ENCODE measurements at regions not wholly inside any gene's neighbourhood (a gene's known extent, or its start where the extent isn't known, plus 50 kb on each side); places are given as distances from the start of the nearest gene placed in this dataset.

DNA sequence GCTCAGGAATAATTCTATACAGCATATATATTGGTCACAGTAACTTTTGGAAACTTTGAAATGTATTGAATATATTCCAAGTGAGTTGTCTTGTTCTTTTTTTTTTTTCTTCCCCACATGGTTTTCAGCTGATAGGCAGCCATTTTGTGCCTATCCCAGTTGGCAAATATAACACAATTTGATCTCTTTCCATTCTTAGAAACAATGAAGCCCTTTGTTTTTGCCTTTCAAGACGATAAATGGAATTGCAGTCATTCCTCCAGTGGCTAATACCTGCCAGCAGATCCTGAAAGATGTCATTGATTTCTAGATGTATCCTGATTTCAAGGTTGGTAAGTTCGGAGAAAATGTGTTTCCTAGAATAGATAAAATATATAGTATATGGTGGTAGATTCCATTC is 951.1 kb upstream of the SLC10A2 start:
- no peaks in the 10 kb centered on the region for H3K36me3 Mint-ChIP-seq (ENCODE audit: low read depth)
- TF ChIP-seq ZNF114 (CRISPR knock-in tag; IDR thresholded peaks at IDR 0.05) = no peak
- no peak for TF ChIP-seq CREB1 (CRISPR knock-in tag; IDR thresholded peaks at IDR 0.05; ENCODE audit: low read depth)
- TF ChIP-seq CTCF (conservative IDR thresholded peaks at IDR 0.05; ENCODE audit: low read depth in 2 of 2) = no peak
- TF ChIP-seq, protein P1, sequence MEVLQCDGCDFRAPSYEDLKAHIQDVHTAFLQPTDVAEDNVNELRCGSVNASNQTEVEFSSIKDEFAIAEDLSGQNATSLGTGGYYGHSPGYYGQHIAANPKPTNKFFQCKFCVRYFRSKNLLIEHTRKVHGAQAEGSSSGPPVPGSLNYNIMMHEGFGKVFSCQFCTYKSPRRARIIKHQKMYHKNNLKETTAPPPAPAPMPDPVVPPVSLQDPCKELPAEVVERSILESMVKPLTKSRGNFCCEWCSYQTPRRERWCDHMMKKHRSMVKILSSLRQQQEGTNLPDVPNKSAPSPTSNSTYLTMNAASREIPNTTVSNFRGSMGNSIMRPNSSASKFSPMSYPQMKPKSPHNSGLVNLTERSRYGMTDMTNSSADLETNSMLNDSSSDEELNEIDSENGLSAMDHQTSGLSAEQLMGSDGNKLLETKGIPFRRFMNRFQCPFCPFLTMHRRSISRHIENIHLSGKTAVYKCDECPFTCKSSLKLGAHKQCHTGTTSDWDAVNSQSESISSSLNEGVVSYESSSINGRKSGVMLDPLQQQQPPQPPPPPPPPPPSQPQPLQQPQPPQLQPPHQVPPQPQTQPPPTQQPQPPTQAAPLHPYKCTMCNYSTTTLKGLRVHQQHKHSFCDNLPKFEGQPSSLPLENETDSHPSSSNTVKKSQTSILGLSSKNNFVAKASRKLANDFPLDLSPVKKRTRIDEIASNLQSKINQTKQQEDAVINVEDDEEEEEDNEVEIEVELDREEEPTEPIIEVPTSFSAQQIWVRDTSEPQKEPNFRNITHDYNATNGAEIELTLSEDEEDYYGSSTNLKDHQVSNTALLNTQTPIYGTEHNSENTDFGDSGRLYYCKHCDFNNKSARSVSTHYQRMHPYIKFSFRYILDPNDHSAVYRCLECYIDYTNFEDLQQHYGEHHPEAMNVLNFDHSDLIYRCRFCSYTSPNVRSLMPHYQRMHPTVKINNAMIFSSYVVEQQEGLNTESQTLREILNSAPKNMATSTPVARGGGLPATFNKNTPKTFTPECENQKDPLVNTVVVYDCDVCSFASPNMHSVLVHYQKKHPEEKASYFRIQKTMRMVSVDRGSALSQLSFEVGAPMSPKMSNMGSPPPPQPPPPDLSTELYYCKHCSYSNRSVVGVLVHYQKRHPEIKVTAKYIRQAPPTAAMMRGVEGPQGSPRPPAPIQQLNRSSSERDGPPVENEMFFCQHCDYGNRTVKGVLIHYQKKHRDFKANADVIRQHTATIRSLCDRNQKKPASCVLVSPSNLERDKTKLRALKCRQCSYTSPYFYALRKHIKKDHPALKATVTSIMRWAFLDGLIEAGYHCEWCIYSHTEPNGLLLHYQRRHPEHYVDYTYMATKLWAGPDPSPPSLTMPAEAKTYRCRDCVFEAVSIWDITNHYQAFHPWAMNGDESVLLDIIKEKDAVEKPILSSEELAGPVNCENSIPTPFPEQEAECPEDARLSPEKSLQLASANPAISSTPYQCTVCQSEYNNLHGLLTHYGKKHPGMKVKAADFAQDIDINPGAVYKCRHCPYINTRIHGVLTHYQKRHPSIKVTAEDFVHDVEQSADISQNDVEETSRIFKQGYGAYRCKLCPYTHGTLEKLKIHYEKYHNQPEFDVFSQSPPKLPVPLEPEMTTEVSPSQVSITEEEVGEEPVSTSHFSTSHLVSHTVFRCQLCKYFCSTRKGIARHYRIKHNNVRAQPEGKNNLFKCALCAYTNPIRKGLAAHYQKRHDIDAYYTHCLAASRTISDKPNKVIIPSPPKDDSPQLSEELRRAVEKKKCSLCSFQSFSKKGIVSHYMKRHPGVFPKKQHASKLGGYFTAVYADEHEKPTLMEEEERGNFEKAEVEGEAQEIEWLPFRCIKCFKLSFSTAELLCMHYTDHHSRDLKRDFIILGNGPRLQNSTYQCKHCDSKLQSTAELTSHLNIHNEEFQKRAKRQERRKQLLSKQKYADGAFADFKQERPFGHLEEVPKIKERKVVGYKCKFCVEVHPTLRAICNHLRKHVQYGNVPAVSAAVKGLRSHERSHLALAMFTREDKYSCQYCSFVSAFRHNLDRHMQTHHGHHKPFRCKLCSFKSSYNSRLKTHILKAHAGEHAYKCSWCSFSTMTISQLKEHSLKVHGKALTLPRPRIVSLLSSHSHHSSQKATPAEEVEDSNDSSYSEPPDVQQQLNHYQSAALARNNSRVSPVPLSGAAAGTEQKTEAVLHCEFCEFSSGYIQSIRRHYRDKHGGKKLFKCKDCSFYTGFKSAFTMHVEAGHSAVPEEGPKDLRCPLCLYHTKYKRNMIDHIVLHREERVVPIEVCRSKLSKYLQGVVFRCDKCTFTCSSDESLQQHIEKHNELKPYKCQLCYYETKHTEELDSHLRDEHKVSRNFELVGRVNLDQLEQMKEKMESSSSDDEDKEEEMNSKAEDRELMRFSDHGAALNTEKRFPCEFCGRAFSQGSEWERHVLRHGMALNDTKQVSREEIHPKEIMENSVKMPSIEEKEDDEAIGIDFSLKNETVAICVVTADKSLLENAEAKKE (CRISPR knock-in tag; IDR thresholded peaks at IDR 0.05) = no peak
- TF ChIP-seq EZH2phosphoT487 (IDR thresholded peaks at IDR 0.05; ENCODE audit: unreplicated experiment) = no peak
- no peak for TF ChIP-seq NANOG (IDR thresholded peaks at IDR 0.05; ENCODE audit: borderline replicate concordance)
- no peak for TF ChIP-seq ZNF331 (CRISPR knock-in tag; IDR thresholded peaks at IDR 0.05; ENCODE audit: low read depth)
- no peak for TF ChIP-seq STAT1 (IDR thresholded peaks at IDR 0.05; ENCODE audit: unreplicated experiment)
- no peak for TF ChIP-seq REST (IDR thresholded peaks at IDR 0.05; ENCODE audit: unreplicated experiment)
- TF ChIP-seq POLR2AphosphoS5 (IDR thresholded peaks at IDR 0.05; ENCODE audit: low read depth) = no peak
- TF ChIP-seq, protein P2, sequence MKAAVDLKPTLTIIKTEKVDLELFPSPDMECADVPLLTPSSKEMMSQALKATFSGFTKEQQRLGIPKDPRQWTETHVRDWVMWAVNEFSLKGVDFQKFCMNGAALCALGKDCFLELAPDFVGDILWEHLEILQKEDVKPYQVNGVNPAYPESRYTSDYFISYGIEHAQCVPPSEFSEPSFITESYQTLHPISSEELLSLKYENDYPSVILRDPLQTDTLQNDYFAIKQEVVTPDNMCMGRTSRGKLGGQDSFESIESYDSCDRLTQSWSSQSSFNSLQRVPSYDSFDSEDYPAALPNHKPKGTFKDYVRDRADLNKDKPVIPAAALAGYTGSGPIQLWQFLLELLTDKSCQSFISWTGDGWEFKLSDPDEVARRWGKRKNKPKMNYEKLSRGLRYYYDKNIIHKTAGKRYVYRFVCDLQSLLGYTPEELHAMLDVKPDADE (IDR thresholded peaks at IDR 0.05) = no peak
- TF ChIP-seq JUNB (IDR thresholded peaks at IDR 0.05; ENCODE audit: unreplicated experiment) = no peak
- ATAC-seq = no peak
- Histone ChIP-seq H3K79me2 (replicated peaks; ENCODE audit: insufficient read depth) (no peaks in the 10 kb centered on the region), H3K36me3 (ENCODE audit: insufficient read depth) (no peaks in the 10 kb centered on the region), H3F3A (replicated peaks; ENCODE audit: low read depth) (no peaks in the 10 kb centered on the region), H3K4me1 (ENCODE audit: insufficient read depth) (peaks cover 7% of the 10 kb centered on the region; the same call in 1 of the 2 replicates), H3K27ac (ENCODE audit: low read depth) (no peak overlapping the region), H3K9me2 (ENCODE audit: insufficient read depth) (peaks cover 4% of the 10 kb centered on the region), H2AFZ (peak overlapping the region; percentile 80), H4K20me1 (replicated peaks; ENCODE audit: insufficient read depth) (no peaks in the 10 kb centered on the region), H3K4me2 (no peak overlapping the region), H3K4me3 (no peak overlapping the region), H3K27me3 (ENCODE audit: insufficient read depth) (no peaks in the 10 kb centered on the region)
- no peak overlapping the region for H3K4me3 Mint-ChIP-seq
- H3K9me3 Mint-ChIP-seq = no peaks in the 10 kb centered on the region
- no peak for DNase-seq (ENCODE audit: low spot score)
- no peak overlapping the region for H3K27ac Mint-ChIP-seq
- peaks cover 4% of the 10 kb centered on the region for H3K4me1 Mint-ChIP-seq
- no peaks in the 10 kb centered on the region for H3K27me3 Mint-ChIP-seq (ENCODE audit: insufficient read depth, low read depth, poor library complexity)

Measured in GM23338 (cell line).